GF-D8 (cell line): ENCODE measurements at regions not wholly inside any gene's neighbourhood (a gene's known extent, or its start where the extent isn't known, plus 50 kb on each side); places are given as distances from the start of the nearest gene placed in this dataset.

Experiments used
- DNase-seq: peaks from one replicate; lab custom pipeline; 2025; lab: John Stamatoyannopoulos, UW

GRCh38 chr7:128167791-128168666 is 73.0 kb upstream of the LEP start:
- DNase-seq: no peak

- DNase-seq: no peak
Observed at GRCh38 chr7:128168667-128169210, 72.3 kb upstream of the LEP start.

- DNase-seq: no peak
Observed at GRCh38 chr7:128170461-128170860, 70.6 kb upstream of the LEP start.

GRCh38 chr7:128171342-128171918 is 69.6 kb upstream of the LEP start:
- DNase-seq: no peak

- DNase-seq: no peak
Observed at GRCh38 chr7:128172151-128172550, 68.9 kb upstream of the LEP start.

GRCh38 chr7:128172963-128173362 is 68.1 kb upstream of the LEP start:
- DNase-seq: no peak

GRCh38 chr7:128174386-128174785 is 66.7 kb upstream of the LEP start:
- peak; percentile 42 for DNase-seq

- DNase-seq: no peak
Observed at GRCh38 chr7:128176696-128177095, 64.4 kb upstream of the LEP start.

GRCh38 chr7:128177768-128178550 is 63.1 kb upstream of the LEP start:
- DNase-seq: no peak

GRCh38 chr7:128178611-128179010 is 62.5 kb upstream of the LEP start:
- DNase-seq: peak; percentile 49

GRCh38 chr7:128188396-128189230 is 52.5 kb upstream of the LEP start:
- no peak for DNase-seq

- DNase-seq: no peak
Observed at GRCh38 chr7:128189231-128189930, 51.7 kb upstream of the LEP start.

GRCh38 chr7:128190051-128190647 is 50.9 kb upstream of the LEP start:
- DNase-seq: no peak

GRCh38 chr7:128191136-128191844 is 49.8 kb upstream of the LEP start:
- DNase-seq: no peak
